NCI-H2029 (cell line): ENCODE measurements at regions not wholly inside any gene's neighbourhood (a gene's known extent, or its start where the extent isn't known, plus 50 kb on each side); places are given as distances from the start of the nearest gene placed in this dataset.
"Not testable (repeated sequence)": the region's sequence is repeated elsewhere in the genome, so short reads cannot be mapped to it uniquely, and the experiment has no call there.

Experiments
- DNase-seq: peaks from one replicate; lab custom pipeline; 2025; lab: John Stamatoyannopoulos, UW

DNA sequence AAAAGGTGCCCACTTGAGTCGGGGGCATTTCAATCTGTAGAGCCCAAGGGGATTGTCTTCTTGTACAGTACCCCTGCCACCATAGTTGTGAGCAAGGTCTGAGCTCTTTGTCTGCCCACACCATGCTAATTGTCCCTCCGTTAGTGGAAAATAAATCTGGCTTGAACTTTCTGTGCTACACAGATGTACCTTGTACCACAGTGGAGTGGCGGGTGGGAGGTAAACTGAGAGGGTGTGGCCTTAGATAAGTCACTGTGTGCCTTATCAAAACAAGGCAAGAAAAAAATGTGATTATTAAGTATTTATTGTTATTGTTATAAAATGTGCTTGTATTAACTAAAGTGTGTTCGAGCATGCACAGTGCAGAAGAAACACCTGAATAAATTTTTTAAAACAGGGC is 242.9 kb upstream of the C2CD4B start:
- DNase-seq, result no peak

DNA sequence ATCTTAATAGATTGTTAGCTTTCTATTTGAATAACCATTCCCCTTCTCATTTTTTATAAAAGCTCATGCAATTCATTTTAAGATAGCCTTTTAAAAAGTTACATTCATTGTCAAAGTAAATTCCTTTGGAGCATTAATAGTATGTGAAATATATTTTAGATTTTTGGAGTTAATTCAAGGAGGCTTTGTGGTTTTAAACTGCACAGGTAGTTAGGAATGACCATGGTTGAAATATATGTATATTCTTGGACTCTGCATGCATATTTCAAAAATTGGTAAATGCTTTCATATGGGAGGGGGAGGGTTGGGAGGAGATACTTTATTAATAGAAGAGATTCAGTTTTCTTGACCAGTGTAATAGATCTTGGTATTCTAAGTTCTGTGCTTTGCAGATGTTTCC is 244.4 kb upstream of the C2CD4B start:
- no peak for DNase-seq

DNA sequence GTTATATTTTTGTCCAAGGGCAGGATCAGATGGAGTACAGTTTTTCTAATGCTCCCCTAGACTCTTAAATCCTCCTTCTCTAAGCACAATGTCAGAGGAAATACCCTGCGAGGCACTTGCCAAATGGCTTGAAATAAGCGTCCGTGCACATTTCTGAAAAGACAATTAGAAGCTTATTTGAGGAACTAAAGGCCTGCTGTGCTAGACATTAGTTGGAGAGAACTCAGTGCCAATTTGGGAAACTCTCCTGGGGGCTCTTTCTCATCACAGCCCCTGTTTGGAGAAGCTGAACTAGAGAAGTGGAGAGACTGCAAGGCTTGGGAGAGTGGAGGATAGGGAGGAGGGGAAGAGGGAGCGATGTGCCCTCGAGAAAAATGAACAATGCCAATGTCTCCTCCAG is 247.6 kb upstream of the C2CD4B start:
- no peak for DNase-seq

DNA sequence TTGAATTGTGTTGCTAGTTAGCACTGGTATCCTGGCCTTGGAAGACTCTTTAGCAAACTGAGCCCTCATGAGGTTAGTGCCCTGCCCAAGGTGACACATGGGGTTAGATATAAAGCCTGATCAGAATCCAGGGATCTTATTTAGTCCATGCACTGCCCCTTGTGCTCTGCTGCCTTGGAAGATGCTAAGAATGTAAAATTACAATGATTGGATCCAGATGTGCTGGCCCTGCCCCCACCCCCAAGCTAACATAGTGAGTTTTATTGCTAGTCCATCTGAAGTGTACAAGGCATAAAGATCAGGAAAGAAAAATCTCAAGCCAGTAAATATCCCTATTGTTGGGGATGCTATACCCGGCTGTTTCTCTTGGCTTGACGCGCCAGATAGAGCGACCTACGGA is 248.1 kb upstream of the C2CD4B start:
- no peak for DNase-seq

DNA sequence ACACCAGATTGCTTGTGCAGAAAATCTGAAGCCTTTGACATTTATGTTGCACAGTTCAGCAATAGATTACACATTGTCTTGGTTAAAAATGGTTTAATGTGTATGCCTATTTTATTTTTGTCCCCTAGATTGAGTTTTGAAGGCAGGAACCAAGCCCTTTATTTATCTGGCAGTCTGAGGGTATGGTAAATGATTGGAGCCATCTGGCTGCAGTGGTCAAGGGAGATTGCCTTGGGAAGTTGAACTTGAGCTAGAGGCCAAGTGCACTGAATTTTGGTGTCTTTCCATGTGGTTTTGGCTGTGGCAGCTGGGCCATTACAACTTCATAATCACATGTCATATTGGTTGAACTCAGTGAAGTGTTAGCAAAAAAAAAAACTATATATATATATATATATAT is 248.7 kb upstream of the C2CD4B start:
- DNase-seq, result no peak

DNA sequence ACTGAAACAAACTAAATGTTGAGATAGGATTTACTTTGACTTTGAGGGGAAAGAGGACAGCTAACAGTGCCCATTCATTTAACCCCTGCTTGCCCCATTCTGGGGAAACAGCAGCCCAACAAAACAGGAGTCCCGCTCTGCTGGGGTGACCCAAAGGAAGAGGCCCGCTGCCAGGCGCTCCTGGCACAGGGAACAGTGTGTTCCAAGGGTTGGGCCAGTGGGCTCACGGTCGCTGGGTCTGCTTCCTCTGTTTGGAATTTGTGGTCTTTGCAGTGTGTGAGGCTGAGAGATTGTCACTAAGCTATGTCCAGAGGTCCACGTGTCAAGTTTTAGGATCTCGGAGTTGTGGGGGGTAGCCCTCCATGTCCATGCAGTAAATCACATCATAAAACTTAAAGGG is 250.4 kb upstream of the C2CD4B start:
- no peak for DNase-seq

DNA sequence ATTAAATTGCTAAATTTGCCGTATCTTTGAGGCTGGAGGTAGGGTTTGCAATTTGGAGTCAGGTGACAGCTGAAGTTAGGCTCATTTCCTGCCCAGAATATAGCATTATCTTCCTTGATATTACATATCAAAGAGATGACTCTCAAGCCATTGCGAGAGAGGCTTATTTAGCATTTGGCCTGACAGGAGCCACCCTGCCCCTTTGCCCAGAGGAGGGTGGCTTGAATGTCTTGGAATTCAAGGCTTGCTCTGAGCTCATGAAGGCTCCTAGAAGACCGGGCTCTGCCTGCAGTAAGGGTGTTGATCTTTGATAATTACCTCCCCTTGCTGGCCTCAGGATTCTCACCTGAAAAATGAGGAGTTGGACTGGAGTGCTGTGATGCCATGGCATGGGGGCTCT is 251.4 kb upstream of the C2CD4B start:
- DNase-seq, result no peak

DNA sequence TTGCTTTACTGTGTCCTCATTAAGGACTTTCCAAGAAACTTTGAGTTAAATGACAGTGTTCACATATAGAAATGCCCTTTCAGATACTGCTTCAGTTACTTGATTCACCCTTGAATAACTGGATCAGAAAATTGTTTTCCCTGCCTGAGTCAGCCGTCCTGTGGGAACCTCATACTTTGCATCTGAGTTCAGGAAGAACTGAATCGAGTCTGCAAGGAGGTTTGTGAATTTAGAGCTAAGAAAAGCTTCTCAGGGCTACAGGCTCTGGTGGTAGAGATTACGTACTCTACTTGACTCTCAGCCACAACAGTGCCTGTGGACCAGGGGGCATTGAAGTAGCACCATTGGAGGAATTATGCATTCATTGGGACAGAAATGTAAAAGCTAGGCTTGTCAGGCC is 252.4 kb upstream of the C2CD4B start:
- DNase-seq, result no peak

DNA sequence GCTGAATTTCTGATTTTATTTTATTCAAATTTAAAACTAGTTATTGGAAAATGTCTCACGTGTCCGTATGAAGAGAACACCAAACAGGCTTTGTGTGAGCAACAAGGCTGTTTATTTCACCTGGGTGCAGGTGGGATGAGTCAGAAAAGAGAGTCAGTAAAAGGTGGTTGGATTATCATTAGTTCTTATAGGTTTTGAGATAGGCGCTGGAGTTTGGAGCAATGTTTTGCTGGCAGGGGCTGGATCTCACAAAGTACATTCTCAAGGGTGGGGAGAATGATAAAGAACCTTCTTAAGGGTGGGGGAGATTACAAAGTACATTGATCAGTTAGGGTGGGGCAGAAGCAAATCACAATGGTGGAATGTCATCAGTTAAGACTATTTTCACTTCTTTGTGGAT is 253.4 kb upstream of the C2CD4B start:
- DNase-seq, result not testable (repeated sequence)

DNA sequence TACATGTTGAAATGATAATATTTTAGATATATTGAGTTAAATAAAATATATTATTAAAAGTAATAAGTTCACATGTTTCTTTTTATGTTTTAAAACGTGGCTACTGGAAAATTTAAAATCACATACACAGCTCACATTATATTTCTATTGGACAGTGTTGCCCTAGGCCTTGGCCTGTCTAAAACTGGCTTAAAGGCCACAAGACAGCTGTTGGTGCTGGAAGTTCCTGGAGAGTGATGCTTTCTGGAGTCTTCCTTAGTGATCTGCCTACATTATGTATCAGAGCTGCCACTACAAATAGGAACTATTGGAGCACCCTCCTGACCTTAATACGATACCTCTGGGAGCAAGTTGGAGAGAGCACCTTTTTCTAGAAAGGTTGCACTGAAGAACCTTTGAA is 254.1 kb upstream of the C2CD4B start:
- no peak for DNase-seq

DNA sequence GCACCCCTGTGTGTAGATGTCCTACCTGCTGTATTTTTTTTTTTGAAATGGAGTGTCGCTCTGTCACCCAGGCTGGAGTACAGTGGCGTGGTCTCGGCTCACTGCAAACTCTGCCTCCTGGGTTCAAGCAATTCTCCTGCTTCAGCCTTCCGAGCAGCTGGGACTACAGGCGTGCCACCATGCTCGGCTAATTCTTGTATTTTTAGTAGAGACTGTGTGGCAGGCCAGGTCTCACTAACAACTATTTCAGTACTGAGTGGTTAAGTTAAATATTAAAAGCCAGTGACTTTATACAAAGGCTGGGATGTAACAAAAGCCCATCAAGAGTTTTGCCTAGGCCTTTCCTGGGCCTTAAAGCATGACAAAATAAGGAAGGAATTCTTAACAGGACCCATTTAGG is 255.3 kb upstream of the C2CD4B start:
- not testable (repeated sequence) for DNase-seq

DNA sequence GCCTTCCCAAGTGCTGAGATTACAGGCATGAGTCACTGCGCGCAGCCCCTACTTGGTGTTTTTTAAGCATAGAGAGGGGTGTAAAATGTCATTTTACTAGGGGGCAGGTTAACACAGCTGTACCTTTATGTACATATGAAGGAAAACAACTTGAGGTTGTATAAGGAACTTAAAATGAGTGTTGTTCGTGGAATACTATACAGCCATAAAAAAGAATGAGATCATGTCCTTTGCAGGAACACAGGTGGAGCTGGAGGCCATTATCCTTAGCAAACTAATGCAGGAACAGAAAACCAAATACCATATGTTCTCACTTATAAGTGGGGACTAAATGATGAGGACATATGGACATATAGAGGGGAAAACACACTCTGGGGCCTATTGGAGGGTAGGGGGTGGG is 256.2 kb upstream of the C2CD4B start:
- DNase-seq, result no peak

DNA sequence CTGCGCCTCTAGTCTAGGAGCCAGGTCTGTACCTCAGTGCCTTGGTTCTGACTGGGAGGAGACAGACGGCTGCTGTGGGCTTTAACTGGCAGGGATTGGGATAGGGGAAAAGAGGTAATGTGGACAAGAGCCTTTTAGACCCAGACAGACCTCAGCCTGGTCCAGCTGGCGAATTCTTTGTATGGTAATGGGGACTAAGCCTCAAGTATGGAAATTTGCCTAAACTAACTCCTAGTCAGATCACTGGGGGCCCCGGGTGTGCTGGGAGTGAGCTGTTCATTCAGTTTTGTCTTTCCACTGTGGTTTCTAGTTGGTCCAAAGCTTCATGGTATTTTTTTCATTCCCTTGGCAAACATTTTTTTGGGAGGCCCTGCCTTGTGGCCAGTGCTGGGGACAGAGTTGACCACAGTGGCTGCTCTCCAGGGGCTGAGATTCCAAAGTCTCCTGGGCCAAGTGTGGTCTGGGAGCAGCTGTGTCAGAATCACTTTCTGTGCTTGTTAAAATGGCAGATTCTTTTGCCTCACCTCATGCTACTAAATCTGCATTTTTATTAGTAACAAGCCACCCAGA is 261.4 kb upstream of the C2CD4B start:
- DNase-seq, result no peak

DNA sequence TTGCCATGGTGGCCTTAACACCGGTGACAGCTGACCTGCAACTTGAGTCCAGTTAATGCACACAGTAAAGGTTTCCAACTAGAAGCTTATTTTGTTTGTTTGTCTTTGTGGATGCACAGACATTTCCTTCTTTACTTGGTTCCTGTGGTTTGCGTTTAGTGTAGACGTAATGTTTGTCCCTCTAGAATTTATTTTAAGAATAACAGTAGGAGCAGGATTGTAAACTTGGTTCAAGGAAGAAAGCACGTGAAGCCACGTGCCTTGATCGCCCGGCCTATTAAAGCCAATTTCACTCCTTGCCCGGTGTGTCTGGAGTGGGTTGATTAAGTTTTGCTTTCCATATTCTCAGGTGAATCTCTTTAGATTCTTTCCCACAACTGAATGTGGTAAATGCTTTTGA is 263.2 kb upstream of the C2CD4B start:
- DNase-seq, result no peak

DNA sequence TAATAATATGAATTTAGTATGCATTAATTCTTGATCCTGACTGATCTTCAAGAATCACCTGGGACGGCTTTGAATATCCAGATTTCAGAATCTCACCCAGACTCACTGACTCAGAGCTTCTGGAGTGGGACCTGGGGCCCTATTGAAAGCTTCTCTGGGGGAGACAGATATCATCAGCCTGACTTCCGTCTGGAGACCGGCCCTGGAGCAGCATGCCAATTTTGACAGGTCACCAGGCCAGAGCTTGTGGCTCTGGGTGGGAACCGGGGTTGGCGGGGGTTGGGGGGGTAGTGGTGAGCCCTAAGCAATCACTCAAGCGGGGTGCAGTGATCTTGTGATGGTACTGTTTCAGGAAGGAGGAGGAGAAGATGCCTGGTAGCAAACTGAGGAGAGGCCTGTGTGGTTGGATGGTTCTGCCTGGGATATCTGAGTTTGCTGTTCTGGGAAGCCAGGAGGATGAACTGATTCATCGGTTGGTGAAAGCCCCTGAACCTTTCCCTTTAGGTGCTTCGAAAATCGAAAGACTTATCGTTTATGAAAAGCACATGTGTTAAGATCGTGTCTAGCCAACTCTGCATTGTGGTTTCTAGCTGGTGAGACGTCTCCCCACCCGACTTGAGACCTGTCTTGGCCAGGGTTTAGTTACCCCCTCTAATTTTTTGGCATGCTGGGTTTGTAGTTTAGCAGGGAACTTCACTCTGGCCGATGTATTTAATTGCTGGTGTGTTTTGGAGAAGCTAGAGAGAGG is 263.9 kb upstream of the C2CD4B start:
- no peak for DNase-seq

DNA sequence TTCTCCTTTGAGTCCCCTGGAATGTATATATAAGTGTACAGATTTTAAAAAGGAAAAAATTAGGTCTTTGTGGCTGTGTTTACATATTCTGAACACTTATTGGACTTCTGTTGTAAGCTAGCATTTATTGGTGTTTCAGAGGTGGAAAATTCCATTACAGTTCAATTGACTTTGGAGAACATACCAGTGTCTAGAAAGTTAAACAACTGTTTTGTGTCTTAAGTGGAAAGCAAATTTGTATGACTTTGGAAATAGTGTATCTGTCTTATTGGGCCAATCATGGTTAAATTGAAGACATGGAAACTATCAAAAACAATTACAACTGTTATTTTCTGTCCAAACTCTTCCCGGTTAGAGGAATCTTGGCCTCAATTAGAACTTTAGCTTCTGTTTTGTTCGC is 265.0 kb upstream of the C2CD4B start:
- DNase-seq, result no peak

DNA sequence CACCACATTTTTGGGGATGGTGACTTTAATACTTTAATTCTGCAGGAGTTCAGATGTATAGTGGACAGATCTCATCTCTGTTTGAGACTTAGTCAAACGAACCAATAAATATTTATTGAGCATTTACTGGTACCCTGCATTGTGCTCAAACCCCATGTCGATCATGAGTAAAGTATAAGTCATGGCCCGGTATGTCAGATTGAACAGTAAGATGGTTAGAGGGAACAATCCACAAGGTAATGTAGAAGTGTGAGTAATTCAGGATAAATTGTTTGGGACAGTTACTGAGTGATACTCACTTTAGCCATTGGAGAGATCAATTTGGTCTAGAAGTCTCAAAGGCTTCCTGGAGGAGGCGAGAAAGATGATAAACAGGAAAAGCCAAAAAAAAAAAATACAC is 265.5 kb upstream of the C2CD4B start:
- DNase-seq, result no peak

DNA sequence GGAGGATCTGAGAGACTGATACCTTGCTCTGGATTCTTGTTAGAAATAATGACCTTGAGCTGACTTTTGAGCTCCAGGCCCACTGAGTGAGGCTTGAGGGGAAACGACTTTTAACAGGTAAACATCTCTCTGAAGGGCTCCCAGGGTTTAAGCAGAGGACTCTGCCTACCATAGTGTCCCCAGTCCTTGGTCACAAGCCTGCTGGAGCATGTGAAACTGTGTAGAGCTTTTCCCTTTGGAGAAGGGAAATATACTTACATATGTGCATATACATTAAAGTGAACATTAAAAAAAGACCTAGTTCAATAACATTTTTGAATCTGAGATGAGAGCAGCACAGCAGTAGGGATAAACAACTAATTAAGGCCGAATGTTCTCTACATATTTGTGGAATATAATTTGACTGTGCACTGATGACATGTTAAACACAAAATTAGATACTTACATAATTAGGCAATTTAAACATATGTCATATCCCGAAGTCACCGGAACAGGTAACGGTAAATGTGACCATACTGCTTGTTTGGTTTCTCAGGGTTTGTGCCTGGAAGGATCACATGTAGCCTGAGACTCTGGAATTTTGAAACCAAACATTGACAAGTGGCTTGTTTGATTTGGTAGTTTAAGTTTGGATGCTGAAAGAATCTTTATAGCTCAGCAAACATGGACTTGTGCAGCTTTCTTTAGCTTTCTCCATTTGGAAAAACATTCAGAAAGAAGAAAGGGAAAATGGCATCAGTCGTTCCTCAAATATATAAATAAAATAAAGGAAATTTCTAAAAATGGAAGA is 266.1 kb upstream of the C2CD4B start:
- no peak for DNase-seq

DNA sequence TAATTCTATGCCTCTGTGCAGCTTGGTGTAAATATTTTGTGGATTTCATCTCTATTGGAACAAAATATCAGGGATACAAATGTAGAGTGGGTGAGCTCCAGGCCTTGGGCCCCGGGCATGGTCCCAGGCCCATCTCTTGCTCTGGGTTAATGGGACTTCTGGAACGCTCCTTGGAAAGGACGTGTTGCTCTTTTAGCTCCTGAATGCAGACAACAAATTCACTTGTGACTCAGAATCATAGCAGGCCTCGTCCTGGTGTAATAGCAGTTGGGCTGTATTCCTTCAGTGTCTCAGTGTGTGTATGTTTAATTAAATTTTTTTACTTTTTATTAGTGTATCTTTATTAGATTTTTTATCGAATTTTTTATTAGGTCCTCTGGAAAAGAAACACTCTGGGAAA is 266.7 kb upstream of the C2CD4B start:
- DNase-seq, result no peak

DNA sequence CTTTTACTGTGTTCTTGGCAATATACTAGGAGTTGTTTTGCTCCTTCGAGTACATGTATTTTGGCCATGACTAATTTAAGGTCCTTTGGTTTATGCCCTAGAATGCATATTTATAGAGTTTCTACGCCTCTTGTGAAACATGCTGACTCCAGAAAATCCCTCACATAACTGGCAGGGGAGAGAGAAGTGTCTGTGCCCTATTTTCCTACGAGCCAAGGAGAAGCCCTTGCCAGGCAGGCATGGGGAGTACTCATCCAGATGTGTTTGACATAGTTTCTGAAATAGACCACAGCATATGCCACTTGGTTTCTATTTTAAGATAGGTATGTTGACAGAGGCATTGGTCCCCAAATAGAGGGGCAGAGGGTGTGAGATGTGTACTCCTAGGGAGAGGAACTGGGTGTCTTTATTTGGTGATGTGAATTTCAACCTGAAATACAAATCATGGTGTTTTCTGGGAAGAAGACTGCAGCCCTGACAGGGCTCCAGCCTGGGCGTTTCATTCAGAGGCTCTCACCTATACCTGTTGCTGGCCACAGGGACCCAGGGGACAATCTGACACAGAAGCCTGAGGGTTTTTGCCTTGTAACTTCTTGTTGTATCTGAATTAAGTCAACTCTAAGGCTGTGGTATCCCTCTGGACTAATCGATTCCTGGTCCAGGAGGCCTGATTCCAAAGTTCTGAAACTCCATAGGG is 267.8 kb upstream of the C2CD4B start:
- DNase-seq, result no peak

DNA sequence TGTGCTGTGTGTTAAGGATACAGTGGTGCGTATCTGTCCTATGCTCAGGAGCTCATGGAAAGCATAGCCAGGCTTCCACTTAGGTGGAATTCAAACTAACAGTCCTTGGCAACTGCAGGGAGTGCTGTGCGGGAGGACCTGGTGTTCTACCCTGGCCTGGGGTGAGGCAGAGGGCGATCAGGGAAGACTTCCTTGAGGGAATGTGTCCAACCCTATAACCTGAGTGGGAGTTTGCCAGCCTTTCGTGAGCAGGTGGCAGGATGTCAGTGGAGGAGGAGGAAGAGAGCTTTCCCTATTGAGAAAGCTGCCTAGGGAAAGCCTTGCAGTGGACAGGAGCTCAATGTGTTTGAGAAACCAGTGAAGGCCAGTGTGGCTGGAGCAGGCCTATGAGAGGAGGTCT is 271.1 kb upstream of the C2CD4B start:
- no peak for DNase-seq

DNA sequence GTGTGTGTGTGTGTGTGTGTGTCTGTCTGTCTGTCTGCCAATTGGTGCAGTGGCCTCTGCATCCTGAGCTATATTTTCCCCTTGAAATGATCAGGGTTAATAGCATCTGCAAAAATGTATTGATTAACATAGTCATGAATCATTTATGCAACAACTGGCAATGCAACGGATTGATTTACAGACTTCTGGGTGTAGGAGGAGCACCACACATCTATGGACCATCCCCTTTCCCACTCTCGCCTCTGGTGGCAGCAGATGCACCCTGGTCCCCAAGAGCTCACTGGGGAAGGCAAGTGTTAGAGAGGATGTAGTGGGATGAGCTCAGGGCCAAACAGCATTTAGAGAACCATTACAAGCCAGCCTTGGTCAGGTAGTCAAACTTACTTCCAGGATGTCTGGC is 272.7 kb upstream of the C2CD4B start:
- no peak for DNase-seq

DNA sequence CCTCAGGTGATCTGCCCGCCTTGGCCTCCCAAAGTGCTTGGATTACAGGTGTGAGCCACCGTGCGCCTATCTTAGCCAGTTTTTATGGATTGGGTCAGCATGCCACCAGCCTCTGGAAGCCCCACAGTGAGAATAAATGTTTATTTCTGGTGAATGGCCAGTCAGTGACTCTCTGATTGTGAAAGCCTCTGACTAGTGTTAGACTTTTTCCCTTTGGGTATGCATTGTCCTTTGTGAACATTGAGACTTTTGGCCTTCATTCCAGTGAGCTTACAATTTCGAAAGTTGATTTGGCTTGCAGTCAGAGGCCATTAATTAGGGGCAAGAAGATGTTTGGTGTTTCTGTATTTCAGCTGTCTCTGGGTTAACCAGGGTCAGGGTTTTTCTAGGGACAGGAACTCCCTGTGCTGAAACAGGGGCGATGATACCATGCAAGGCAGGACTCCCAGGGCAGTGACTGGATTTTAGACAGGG is 274.5 kb upstream of the C2CD4B start:
- DNase-seq, result no peak
